HUES48 (cell line): ENCODE measurements at regions not wholly inside any gene's neighbourhood (a gene's known extent, or its start where the extent isn't known, plus 50 kb on each side); places are given as distances from the start of the nearest gene placed in this dataset.

Experiments used
- H3K27ac ChIP-seq: one replicate; pipeline ENCODE4 v1.7.0; 2013; ENCODE audit warnings: low read depth, low read length, inconsistent platforms
- H3K27me3 ChIP-seq: 2 replicates; pipeline ENCODE4 v1.6.1; 2013; ENCODE audit warnings: mild to moderate bottlenecking, low read length; ENCODE audit not compliant: control insufficient read depth, insufficient read depth
- H3K36me3 ChIP-seq: 2 replicates; pipeline ENCODE4 v1.6.1; 2013; ENCODE audit warnings: low read length; ENCODE audit not compliant: control insufficient read depth, insufficient read depth
- H3K4me1 ChIP-seq: 2 replicates; pipeline ENCODE4 v1.6.1; 2013; ENCODE audit warnings: mild to moderate bottlenecking, low read length; ENCODE audit not compliant: control insufficient read depth, insufficient read depth
- H3K4me3 ChIP-seq: 2 replicates; pipeline ENCODE4 v1.5.1; 2013; ENCODE audit warnings: mild to moderate bottlenecking, low read depth, low read length
- H3K9ac ChIP-seq: 2 replicates; pipeline ENCODE4 v1.6.1; 2013; ENCODE audit warnings: mild to moderate bottlenecking, low read depth, low read length, moderate library complexity
- H3K9me3 ChIP-seq: 2 replicates; pipeline ENCODE4 v1.6.1; 2013; ENCODE audit warnings: low read length; ENCODE audit not compliant: control insufficient read depth, insufficient read depth

DNA sequence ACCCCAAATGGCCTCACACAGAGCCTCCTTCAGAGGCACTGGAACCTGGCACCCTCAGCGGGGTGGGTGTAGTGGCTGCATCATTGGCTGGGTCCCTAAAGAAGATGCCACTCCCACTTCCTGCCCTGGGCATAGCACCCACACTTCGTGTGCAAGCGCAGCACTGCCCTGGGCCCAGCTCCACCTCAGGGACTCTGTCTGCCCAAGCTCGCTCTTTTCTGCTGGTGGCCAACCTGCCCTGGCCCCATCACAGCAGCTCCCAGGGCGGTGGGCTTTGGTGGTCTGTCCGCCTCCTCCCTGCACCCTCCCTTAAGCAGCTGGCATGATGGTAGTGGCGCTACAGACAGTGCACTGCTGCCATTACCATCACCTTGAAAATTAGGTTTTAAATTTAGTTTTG, 829.3 kb upstream of the BRINP3 start:
- Histone ChIP-seq H3K9me3 (0 out of 2 replicates have a peak, but pooled peaks cover 2% of the 10 kb centered on the region), H3K27ac (no peak overlapping the region), H3K27me3 (no peaks in the 10 kb centered on the region), H3K4me1 (no peaks in the 10 kb centered on the region), H3K4me3 (no peak overlapping the region), H3K9ac (no peak overlapping the region), H3K36me3 (no peaks in the 10 kb centered on the region)

DNA sequence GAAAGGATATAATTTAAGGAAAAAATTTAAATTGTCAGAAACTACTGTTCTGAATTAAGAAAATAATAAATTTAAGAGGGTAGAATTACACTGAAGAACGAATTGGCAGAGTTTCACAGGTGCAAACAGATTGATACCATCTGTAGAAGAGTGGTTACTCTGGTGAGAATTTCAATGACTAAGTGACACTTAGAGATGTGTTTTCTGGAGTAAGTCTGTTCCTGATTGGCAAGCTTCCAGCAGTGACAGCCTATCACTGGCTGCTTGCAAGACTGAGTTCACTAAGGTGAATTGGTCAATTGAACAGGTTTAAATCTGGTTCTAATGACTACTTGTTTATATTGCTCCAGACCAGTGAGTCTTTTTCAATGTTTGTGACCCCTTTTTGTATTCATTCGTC, 838.2 kb upstream of the RGS18 start:
- no peak overlapping the region for H3K9ac ChIP-seq
- no peaks in the 10 kb centered on the region for H3K4me1 ChIP-seq
- no peaks in the 10 kb centered on the region for H3K9me3 ChIP-seq
- H3K27me3 ChIP-seq: no peaks in the 10 kb centered on the region
- no peaks in the 10 kb centered on the region for H3K36me3 ChIP-seq
- H3K4me3 ChIP-seq: no peak overlapping the region
- H3K27ac ChIP-seq: no peak overlapping the region

- H3K9ac ChIP-seq: no peak overlapping the region
- H3K4me1 ChIP-seq: no peaks in the 10 kb centered on the region
- H3K36me3 ChIP-seq: no peaks in the 10 kb centered on the region
- H3K27ac ChIP-seq: no peak overlapping the region
- H3K27me3 ChIP-seq: no peaks in the 10 kb centered on the region
- H3K4me3 ChIP-seq: no peak overlapping the region
- H3K9me3 ChIP-seq: no peaks in the 10 kb centered on the region
These were observed 830.4 kb upstream of the RGS18 start for GRCh38 chr1:191327868-191328267.

- Histone ChIP-seq H3K9me3 (no peaks in the 10 kb centered on the region), H3K9ac (no peak overlapping the region), H3K36me3 (no peaks in the 10 kb centered on the region), H3K27ac (no peak overlapping the region), H3K27me3 (no peaks in the 10 kb centered on the region), H3K4me1 (no peaks in the 10 kb centered on the region), H3K4me3 (no peak overlapping the region)
These were observed 814.4 kb upstream of the RGS18 start for GRCh38 chr1:191343816-191344215.

- H3K4me3 ChIP-seq: no peak overlapping the region
- no peaks in the 10 kb centered on the region for H3K36me3 ChIP-seq
- H3K27me3 ChIP-seq: no peaks in the 10 kb centered on the region
- no peak overlapping the region for H3K27ac ChIP-seq
- H3K4me1 ChIP-seq: no peaks in the 10 kb centered on the region
- H3K9me3 ChIP-seq: no peaks in the 10 kb centered on the region
- H3K9ac ChIP-seq: no peak overlapping the region
These were observed 811.9 kb upstream of the RGS18 start for GRCh38 chr1:191346381-191346780.

DNA sequence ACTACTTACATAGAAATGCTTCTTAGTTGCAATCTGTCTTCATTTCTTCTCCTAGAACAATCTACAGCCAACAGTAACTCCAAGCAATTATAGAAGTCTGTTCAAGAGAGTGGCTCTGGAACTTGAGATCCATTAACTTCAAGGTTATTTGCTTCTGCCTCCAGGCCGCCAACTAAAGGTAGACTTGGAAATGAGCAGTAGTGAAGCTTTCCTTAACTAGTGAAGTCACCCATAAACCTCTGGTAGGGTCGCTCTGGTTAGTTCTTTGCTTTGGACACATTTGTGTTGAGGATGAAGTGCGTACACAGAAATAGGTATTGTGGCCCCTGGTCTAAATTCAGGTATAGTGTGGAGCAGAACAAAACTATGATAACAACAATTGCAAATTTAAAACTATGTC, 809.9 kb upstream of the RGS18 start:
- no peaks in the 10 kb centered on the region for H3K36me3 ChIP-seq
- H3K27me3 ChIP-seq: no peaks in the 10 kb centered on the region
- no peak overlapping the region for H3K4me3 ChIP-seq
- no peaks in the 10 kb centered on the region for H3K4me1 ChIP-seq
- no peak overlapping the region for H3K9ac ChIP-seq
- H3K9me3 ChIP-seq: no peaks in the 10 kb centered on the region
- H3K27ac ChIP-seq: no peak overlapping the region

DNA sequence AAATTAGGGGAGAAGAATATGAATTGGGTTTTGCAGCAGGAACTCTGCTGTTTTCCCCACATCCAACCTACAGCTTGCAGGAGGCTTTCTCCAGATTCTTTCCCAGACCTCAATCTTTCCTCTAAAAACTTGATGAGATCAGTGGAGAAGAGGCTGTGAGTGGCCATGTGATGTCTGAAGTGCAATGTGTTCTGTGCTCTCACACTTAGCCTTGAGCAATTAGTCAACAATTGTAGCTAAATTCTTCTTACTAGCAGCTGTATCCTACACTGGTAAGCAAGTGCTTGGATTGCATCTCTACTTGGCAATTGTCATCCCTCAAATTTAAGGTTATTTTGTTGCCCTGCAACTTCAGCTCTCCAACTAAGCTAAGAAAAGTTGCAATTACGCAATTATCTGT, 807.3 kb upstream of the RGS18 start:
- H3K27ac ChIP-seq: no peak overlapping the region
- H3K36me3 ChIP-seq: no peaks in the 10 kb centered on the region
- no peak overlapping the region for H3K4me3 ChIP-seq
- no peaks in the 10 kb centered on the region for H3K4me1 ChIP-seq
- H3K9ac ChIP-seq: no peak overlapping the region
- H3K27me3 ChIP-seq: no peaks in the 10 kb centered on the region
- no peaks in the 10 kb centered on the region for H3K9me3 ChIP-seq

DNA sequence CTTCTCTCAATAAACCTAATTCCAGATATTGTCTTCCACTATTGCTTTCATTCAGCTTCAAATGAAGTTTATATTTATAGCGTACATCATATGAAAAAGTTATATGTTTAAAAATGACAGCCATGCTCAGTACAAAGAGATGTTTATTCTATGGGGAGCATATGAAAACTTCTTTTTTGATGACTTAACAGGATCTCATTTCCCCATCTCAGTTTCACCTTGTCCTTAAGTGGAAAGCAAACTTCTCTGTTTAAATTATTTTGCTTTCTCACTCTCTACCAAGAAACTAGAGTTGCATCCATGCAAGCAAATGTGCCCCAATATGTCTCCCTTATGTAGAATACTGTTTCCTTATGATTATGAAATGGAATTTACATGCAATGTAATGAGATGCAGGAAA, 799.5 kb upstream of the RGS18 start:
- Histone ChIP-seq H3K9ac (no peak overlapping the region), H3K36me3 (no peaks in the 10 kb centered on the region), H3K27me3 (no peaks in the 10 kb centered on the region), H3K4me1 (no peaks in the 10 kb centered on the region), H3K4me3 (no peak overlapping the region), H3K27ac (no peak overlapping the region), H3K9me3 (no peaks in the 10 kb centered on the region)

- H3K27me3 ChIP-seq: no peaks in the 10 kb centered on the region
- H3K9me3 ChIP-seq: no peaks in the 10 kb centered on the region
- peaks cover 16% of the 10 kb centered on the region for H3K4me1 ChIP-seq
- no peak overlapping the region for H3K27ac ChIP-seq
- no peak overlapping the region for H3K4me3 ChIP-seq
- H3K36me3 ChIP-seq: no peaks in the 10 kb centered on the region
- H3K9ac ChIP-seq: no peak overlapping the region
These were observed 791.6 kb upstream of the RGS18 start for GRCh38 chr1:191366686-191367085.

- Histone ChIP-seq H3K27me3 (no peaks in the 10 kb centered on the region), H3K36me3 (no peaks in the 10 kb centered on the region), H3K9me3 (no peaks in the 10 kb centered on the region), H3K27ac (no peak overlapping the region), H3K9ac (no peak overlapping the region), H3K4me3 (no peak overlapping the region), H3K4me1 (peaks cover 16% of the 10 kb centered on the region)
These were observed 789.2 kb upstream of the RGS18 start for GRCh38 chr1:191368891-191369654.

DNA sequence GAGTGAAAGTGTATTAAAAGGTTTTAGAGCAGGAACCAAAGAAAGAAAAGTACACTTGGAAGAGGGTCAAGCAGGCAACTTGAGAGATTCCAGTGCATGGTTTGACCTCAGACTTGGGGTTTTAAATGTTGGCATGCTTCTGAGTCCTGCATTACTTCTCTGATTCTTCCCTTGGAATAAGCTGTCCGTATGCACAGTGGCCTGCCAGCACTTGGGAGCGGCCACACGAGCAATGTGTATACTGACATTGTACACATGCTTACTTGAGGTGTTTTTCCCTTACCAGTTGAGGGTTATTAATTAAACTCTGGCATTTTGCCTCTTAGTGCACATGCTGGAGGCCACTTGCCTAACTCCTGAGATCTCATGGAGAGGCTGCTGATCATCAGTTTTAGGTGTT, 786.6 kb upstream of the RGS18 start:
- Histone ChIP-seq H3K9me3 (no peaks in the 10 kb centered on the region), H3K36me3 (no peaks in the 10 kb centered on the region), H3K4me3 (no peak overlapping the region), H3K27me3 (no peaks in the 10 kb centered on the region), H3K27ac (no peak overlapping the region), H3K9ac (no peak overlapping the region), H3K4me1 (peaks cover 16% of the 10 kb centered on the region)
